ENCODE measurements at regions not wholly inside any gene's neighbourhood (a gene's known extent, or its start where the extent isn't known, plus 50 kb on each side); places are given as distances from the start of the nearest gene placed in this dataset.

GRCh38 chr9:23493219-23493618, 332.8 kb downstream of the ELAVL2 start:
- H3K4me1 Mint-ChIP-seq, result peaks cover 4% of the 10 kb centered on the region
- DNase-seq (ENCODE audit: low read depth, low spot score), result no peak
- no peak overlapping the region for H3K4me3 Mint-ChIP-seq
- H3K27ac Mint-ChIP-seq (ENCODE audit: unreplicated experiment), result no peak overlapping the region
- TF ChIP-seq, protein P1, sequence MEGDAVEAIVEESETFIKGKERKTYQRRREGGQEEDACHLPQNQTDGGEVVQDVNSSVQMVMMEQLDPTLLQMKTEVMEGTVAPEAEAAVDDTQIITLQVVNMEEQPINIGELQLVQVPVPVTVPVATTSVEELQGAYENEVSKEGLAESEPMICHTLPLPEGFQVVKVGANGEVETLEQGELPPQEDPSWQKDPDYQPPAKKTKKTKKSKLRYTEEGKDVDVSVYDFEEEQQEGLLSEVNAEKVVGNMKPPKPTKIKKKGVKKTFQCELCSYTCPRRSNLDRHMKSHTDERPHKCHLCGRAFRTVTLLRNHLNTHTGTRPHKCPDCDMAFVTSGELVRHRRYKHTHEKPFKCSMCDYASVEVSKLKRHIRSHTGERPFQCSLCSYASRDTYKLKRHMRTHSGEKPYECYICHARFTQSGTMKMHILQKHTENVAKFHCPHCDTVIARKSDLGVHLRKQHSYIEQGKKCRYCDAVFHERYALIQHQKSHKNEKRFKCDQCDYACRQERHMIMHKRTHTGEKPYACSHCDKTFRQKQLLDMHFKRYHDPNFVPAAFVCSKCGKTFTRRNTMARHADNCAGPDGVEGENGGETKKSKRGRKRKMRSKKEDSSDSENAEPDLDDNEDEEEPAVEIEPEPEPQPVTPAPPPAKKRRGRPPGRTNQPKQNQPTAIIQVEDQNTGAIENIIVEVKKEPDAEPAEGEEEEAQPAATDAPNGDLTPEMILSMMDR (conservative IDR thresholded peaks at IDR 0.05), result no peak
- no peaks in the 10 kb centered on the region for H3K36me3 Mint-ChIP-seq (ENCODE audit: low read depth)
- no peaks in the 10 kb centered on the region for H3K27me3 Mint-ChIP-seq (ENCODE audit: low read depth)
- no peaks in the 10 kb centered on the region for H3K9me3 Mint-ChIP-seq

GRCh38 chr9:23496489-23497136, 329.4 kb downstream of the ELAVL2 start:
- Mint-ChIP-seq H3K27ac (ENCODE audit: unreplicated experiment) (no peak overlapping the region), H3K27me3 (ENCODE audit: low read depth) (no peaks in the 10 kb centered on the region), H3K9me3 (no peaks in the 10 kb centered on the region), H3K4me3 (no peak overlapping the region), H3K36me3 (ENCODE audit: low read depth) (no peaks in the 10 kb centered on the region), H3K4me1 (peaks cover 6% of the 10 kb centered on the region)
- DNase-seq (ENCODE audit: low read depth, low spot score), result no peak
- TF ChIP-seq, protein P1 (conservative IDR thresholded peaks at IDR 0.05), result no peak

DNA sequence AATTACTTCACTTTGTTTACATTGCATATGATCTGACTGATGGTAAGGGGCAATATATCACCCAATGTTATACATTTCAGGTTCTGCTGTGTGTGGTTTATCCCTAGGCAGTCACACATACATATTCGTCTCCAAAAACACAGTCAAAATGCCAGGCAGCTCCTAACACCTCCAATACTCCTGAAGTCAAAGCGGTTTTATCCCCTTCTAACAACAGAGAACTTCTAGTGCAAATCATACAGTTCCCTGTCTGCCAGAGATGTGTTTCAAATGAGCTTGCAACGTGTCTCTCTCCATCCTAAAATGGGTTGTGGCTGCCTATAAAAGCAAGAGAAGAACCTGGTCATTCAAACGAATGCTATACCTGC, 328.9 kb downstream of the ELAVL2 start:
- peaks cover 7% of the 10 kb centered on the region for H3K4me1 Mint-ChIP-seq
- DNase-seq (ENCODE audit: low read depth, low spot score), result no peak
- no peaks in the 10 kb centered on the region for H3K36me3 Mint-ChIP-seq (ENCODE audit: low read depth)
- no peak overlapping the region for H3K27ac Mint-ChIP-seq (ENCODE audit: unreplicated experiment)
- H3K9me3 Mint-ChIP-seq, result no peaks in the 10 kb centered on the region
- H3K4me3 Mint-ChIP-seq, result no peak overlapping the region
- no peaks in the 10 kb centered on the region for H3K27me3 Mint-ChIP-seq (ENCODE audit: low read depth)
- TF ChIP-seq, protein P1 (conservative IDR thresholded peaks at IDR 0.05), result no peak

GRCh38 chr9:23502004-23502403, 324.0 kb downstream of the ELAVL2 start:
- H3K4me3 Mint-ChIP-seq, result no peak overlapping the region
- TF ChIP-seq, protein P1 (conservative IDR thresholded peaks at IDR 0.05), result no peak
- H3K36me3 Mint-ChIP-seq (ENCODE audit: low read depth), result no peaks in the 10 kb centered on the region
- no peak overlapping the region for H3K27ac Mint-ChIP-seq (ENCODE audit: unreplicated experiment)
- H3K27me3 Mint-ChIP-seq (ENCODE audit: low read depth), result no peaks in the 10 kb centered on the region
- DNase-seq (ENCODE audit: low read depth, low spot score), result no peak
- peaks cover 11% of the 10 kb centered on the region for H3K9me3 Mint-ChIP-seq
- H3K4me1 Mint-ChIP-seq, result peaks cover 4% of the 10 kb centered on the region

GRCh38 chr9:23522952-23523351, 303.1 kb downstream of the ELAVL2 start:
- Mint-ChIP-seq H3K27ac (ENCODE audit: unreplicated experiment) (no peak overlapping the region), H3K4me3 (no peak overlapping the region), H3K9me3 (peaks cover 2% of the 10 kb centered on the region), H3K27me3 (ENCODE audit: low read depth) (no peaks in the 10 kb centered on the region), H3K36me3 (ENCODE audit: low read depth) (no peaks in the 10 kb centered on the region), H3K4me1 (peaks cover 9% of the 10 kb centered on the region)
- no peak for DNase-seq (ENCODE audit: low read depth, low spot score)
- TF ChIP-seq, protein P1 (conservative IDR thresholded peaks at IDR 0.05), result no peak
